ENCODE measurements at regions not wholly inside any gene's neighbourhood (a gene's known extent, or its start where the extent isn't known, plus 50 kb on each side); places are given as distances from the start of the nearest gene placed in this dataset.

GRCh38 chr3:159346271-159346903, 544.5 kb downstream of the MFSD1 start:
- Histone ChIP-seq H3K4me3 (no peak overlapping the region), H3K4me2 (no peak overlapping the region), H3K27me3 (no peaks in the 10 kb centered on the region), H4K20me1 (ENCODE audit: low read depth) (no peaks in the 10 kb centered on the region), H3K27ac (no peak overlapping the region), H3K9me3 (ENCODE audit: low read depth) (no peaks in the 10 kb centered on the region), H3K79me2 (ENCODE audit: low read depth) (no peaks in the 10 kb centered on the region), H3K4me1 (no peaks in the 10 kb centered on the region), H3K36me3 (no peaks in the 10 kb centered on the region), H2AFZ (replicated peaks) (no peak overlapping the region), H3F3A (ENCODE audit: low read depth) (no peaks in the 10 kb centered on the region), H3K9ac (no peak overlapping the region)
- DNase-seq (ENCODE audit: low spot score), result no peak
- no peaks in the 10 kb centered on the region for H3K36me3 Mint-ChIP-seq
- no peaks in the 10 kb centered on the region for H3K9me3 Mint-ChIP-seq
- H3K27me3 Mint-ChIP-seq (ENCODE audit: insufficient read depth, low read depth), result no peaks in the 10 kb centered on the region
- no peak overlapping the region for H3K27ac Mint-ChIP-seq
- TF ChIP-seq CTCF (IDR thresholded peaks at IDR 0.05), result no peak
- TF ChIP-seq EZH2phosphoT487 (IDR thresholded peaks at IDR 0.05), result no peak
- no peak for TF ChIP-seq EZH2 (IDR thresholded peaks at IDR 0.05)
- no peak overlapping the region for H3K4me3 Mint-ChIP-seq
- no peaks in the 10 kb centered on the region for H3K4me1 Mint-ChIP-seq

- TF ChIP-seq CTCF (IDR thresholded peaks at IDR 0.05), result no peak
- no peak for TF ChIP-seq EZH2phosphoT487 (IDR thresholded peaks at IDR 0.05)
- no peak for TF ChIP-seq EZH2 (IDR thresholded peaks at IDR 0.05)
- Mint-ChIP-seq H3K36me3 (no peaks in the 10 kb centered on the region), H3K9me3 (no peaks in the 10 kb centered on the region), H3K4me1 (no peaks in the 10 kb centered on the region), H3K27ac (no peak overlapping the region), H3K4me3 (no peak overlapping the region), H3K27me3 (ENCODE audit: insufficient read depth, low read depth) (peaks cover 2% of the 10 kb centered on the region)
- H2AFZ ChIP-seq (replicated peaks), result no peak overlapping the region
- DNase-seq (ENCODE audit: low spot score), result no peak
- H3K9ac ChIP-seq, result no peak overlapping the region
- H3K9me3 ChIP-seq (ENCODE audit: low read depth), result no peaks in the 10 kb centered on the region
- no peaks in the 10 kb centered on the region for H3K27me3 ChIP-seq
- no peaks in the 10 kb centered on the region for H3K79me2 ChIP-seq (ENCODE audit: low read depth)
- H3K36me3 ChIP-seq, result no peaks in the 10 kb centered on the region
- no peaks in the 10 kb centered on the region for H3K4me1 ChIP-seq
- no peak overlapping the region for H3K27ac ChIP-seq
- no peaks in the 10 kb centered on the region for H4K20me1 ChIP-seq (ENCODE audit: low read depth)
- H3F3A ChIP-seq (ENCODE audit: low read depth), result no peaks in the 10 kb centered on the region
- H3K4me2 ChIP-seq, result no peak overlapping the region
- H3K4me3 ChIP-seq, result no peak overlapping the region
Measured at GRCh38 chr3:159348431-159348830, 546.6 kb downstream of the MFSD1 start.

GRCh38 chr3:159356606-159357005, 554.8 kb downstream of the MFSD1 start:
- no peak overlapping the region for H3K27ac Mint-ChIP-seq
- H3K4me2 ChIP-seq, result peak overlapping the region; percentile 25

More at GRCh38 chr3:159356606-159357005, 554.8 kb downstream of the MFSD1 start:
- Histone ChIP-seq H4K20me1 (ENCODE audit: low read depth) (no peaks in the 10 kb centered on the region), H3K36me3 (no peaks in the 10 kb centered on the region), H3K27ac (peak overlapping the region; percentile 17), H3K4me3 (no peak overlapping the region), H3K79me2 (ENCODE audit: low read depth) (no peaks in the 10 kb centered on the region), H2AFZ (replicated peaks) (peak overlapping the region; percentile 74), H3F3A (ENCODE audit: low read depth) (no peaks in the 10 kb centered on the region), H3K9me3 (ENCODE audit: low read depth) (no peaks in the 10 kb centered on the region), H3K27me3 (no peaks in the 10 kb centered on the region), H3K9ac (no peak overlapping the region), H3K4me1 (peaks cover 8% of the 10 kb centered on the region)
- Mint-ChIP-seq H3K9me3 (no peaks in the 10 kb centered on the region), H3K4me3 (no peak overlapping the region), H3K4me1 (peaks cover 6% of the 10 kb centered on the region), H3K36me3 (no peaks in the 10 kb centered on the region), H3K27me3 (ENCODE audit: insufficient read depth, low read depth) (peaks cover 2% of the 10 kb centered on the region)
- no peak for DNase-seq (ENCODE audit: low spot score)
- TF ChIP-seq CTCF (IDR thresholded peaks at IDR 0.05), result no peak
- no peak for TF ChIP-seq EZH2phosphoT487 (IDR thresholded peaks at IDR 0.05)
- no peak for TF ChIP-seq EZH2 (IDR thresholded peaks at IDR 0.05)
